ENCODE measurements at regions not wholly inside any gene's neighbourhood (a gene's known extent, or its start where the extent isn't known, plus 50 kb on each side); places are given as distances from the start of the nearest gene placed in this dataset.

DNA sequence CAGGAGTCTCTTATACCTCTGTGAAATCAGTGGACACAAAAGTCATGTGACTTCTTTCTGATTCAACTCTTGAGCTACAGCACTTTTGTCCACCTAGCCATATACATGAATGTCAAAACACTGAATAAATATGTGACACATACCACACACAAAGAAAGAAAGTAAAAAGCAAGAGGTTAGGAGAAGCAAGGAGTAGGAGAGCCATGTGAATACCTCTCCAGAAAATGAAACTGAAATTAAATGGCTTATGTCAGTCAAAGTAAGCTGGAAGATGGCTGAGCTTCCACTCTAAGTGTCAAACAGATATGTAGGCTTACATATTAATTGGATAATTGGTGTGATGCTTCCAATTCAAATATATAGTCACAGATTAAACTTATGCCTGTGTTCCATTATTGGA lies 1050.5 kb downstream of the BCL11A start:
- ATAC-seq = no peak
- TF ChIP-seq ZNF8 (CRISPR knock-in tag; IDR thresholded peaks at IDR 0.05) (no peak), ZC3H10 (CRISPR knock-in tag; IDR thresholded peaks at IDR 0.05) (no peak), ESRRG (CRISPR knock-in tag; IDR thresholded peaks at IDR 0.05) (no peak)

DNA sequence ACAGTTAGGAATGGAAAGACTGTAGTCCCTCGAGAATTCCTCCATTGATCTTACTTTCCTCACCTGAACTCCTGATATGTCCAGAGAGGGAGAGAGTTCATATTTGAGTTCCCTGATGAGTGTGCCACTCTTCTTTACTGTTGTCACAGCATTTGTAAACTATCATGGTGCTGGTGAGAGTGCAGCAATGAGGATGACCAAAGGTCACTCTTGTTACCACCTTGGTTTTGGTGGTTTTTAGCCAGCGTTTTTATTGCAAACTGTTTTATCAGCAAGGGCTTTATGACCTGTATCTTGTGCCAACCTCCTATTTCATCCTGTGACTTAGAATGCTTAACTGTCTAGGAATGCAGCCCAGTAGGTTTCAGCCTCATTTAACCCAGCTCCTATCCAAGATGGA lies 1062.5 kb downstream of the BCL11A start:
- no peak for ATAC-seq
- no peak for TF ChIP-seq CSDC2 (CRISPR knock-in tag; IDR thresholded peaks at IDR 0.05)
- no peak for TF ChIP-seq PPARA (CRISPR knock-in tag; IDR thresholded peaks at IDR 0.05; ENCODE audit: borderline replicate concordance)
- TF ChIP-seq ZC3H10 (CRISPR knock-in tag; IDR thresholded peaks at IDR 0.05) = no peak
- TF ChIP-seq BACH2 (CRISPR knock-in tag; IDR thresholded peaks at IDR 0.05; ENCODE audit: borderline replicate concordance) = no peak
- no peak for TF ChIP-seq GLIS3 (CRISPR knock-in tag; IDR thresholded peaks at IDR 0.05)
- no peak for TF ChIP-seq ZFP30 (CRISPR knock-in tag; IDR thresholded peaks at IDR 0.05)
- no peak for TF ChIP-seq TCF4 (CRISPR knock-in tag; IDR thresholded peaks at IDR 0.05; ENCODE audit: borderline replicate concordance)

DNA sequence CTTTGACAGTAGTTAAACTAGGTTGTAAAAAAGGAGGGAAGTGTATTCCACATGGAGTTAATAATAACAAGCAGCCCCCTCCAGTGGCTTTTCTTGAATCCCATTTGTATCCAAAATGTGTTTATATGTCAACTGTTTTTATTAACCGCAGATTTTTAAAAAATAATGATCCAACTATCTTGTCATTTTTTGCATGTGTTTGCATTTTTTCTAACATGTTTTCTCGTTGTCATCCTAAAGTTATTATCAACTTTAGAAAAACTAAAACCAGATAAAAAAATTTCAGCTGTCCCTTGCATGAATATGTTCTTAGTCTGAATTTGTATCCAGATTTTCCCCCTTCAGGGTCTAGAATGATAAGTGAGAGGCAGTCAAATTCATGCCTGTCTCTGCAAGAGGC lies 1063.3 kb downstream of the BCL11A start:
- ATAC-seq = no peak
- TF ChIP-seq ESRRG (CRISPR knock-in tag; IDR thresholded peaks at IDR 0.05) = no peak

DNA sequence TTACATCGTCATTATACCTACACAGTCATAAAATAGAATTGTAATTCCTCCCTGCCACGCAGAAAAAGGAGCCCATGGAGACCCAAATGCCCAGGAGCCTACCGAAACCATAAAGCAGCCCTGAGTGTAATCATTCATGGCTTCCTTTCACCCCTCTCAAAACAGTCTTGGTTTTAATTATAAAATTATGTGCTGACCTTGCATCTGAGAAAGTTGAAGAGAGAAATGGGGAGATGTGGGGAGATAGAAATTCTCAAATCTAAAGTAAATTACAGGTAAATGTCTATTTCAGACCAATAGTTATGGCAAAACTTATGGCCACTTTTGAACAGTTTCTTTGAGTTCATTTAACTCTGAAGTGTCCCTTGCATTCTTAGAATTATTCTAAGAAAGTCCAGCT lies 1068.8 kb downstream of the BCL11A start:
- ATAC-seq = no peak
- TF ChIP-seq SNAI2 (CRISPR knock-in tag; IDR thresholded peaks at IDR 0.05) (no peak), ZNF8 (CRISPR knock-in tag; IDR thresholded peaks at IDR 0.05) (no peak), TCF4 (CRISPR knock-in tag; IDR thresholded peaks at IDR 0.05; ENCODE audit: borderline replicate concordance) (no peak), ZFP30 (CRISPR knock-in tag; IDR thresholded peaks at IDR 0.05) (no peak), ARNTL (CRISPR knock-in tag; IDR thresholded peaks at IDR 0.05; ENCODE audit: borderline replicate concordance, low read depth) (no peak), BACH2 (CRISPR knock-in tag; IDR thresholded peaks at IDR 0.05; ENCODE audit: borderline replicate concordance) (no peak)
- TF ChIP-seq, protein P1, sequence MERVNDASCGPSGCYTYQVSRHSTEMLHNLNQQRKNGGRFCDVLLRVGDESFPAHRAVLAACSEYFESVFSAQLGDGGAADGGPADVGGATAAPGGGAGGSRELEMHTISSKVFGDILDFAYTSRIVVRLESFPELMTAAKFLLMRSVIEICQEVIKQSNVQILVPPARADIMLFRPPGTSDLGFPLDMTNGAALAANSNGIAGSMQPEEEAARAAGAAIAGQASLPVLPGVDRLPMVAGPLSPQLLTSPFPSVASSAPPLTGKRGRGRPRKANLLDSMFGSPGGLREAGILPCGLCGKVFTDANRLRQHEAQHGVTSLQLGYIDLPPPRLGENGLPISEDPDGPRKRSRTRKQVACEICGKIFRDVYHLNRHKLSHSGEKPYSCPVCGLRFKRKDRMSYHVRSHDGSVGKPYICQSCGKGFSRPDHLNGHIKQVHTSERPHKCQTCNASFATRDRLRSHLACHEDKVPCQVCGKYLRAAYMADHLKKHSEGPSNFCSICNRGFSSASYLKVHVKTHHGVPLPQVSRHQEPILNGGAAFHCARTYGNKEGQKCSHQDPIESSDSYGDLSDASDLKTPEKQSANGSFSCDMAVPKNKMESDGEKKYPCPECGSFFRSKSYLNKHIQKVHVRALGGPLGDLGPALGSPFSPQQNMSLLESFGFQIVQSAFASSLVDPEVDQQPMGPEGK (CRISPR knock-in tag; IDR thresholded peaks at IDR 0.05; ENCODE audit: borderline replicate concordance) = no peak

DNA sequence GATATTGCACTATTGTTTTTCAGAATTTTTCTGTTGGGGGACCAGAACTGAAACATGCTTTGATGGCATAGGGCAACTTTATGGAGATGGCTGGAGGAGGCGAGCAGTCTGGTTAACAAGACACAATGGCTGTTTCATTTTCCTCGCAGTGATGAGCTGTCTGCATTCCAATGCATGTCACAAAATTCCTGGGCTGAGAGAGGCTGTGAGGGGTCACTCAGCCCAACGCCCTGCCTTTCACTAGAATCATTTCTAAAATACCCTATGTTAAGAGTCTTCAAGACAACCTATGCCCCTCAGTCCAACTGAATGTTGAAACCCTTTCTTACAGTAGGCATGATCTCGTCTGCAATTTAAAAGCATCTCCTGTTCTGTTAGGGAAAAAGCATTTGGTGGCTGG lies 1090.0 kb downstream of the BCL11A start:
- no peak for TF ChIP-seq ZNF70 (CRISPR knock-in tag; IDR thresholded peaks at IDR 0.05)
- no peak for ATAC-seq

DNA sequence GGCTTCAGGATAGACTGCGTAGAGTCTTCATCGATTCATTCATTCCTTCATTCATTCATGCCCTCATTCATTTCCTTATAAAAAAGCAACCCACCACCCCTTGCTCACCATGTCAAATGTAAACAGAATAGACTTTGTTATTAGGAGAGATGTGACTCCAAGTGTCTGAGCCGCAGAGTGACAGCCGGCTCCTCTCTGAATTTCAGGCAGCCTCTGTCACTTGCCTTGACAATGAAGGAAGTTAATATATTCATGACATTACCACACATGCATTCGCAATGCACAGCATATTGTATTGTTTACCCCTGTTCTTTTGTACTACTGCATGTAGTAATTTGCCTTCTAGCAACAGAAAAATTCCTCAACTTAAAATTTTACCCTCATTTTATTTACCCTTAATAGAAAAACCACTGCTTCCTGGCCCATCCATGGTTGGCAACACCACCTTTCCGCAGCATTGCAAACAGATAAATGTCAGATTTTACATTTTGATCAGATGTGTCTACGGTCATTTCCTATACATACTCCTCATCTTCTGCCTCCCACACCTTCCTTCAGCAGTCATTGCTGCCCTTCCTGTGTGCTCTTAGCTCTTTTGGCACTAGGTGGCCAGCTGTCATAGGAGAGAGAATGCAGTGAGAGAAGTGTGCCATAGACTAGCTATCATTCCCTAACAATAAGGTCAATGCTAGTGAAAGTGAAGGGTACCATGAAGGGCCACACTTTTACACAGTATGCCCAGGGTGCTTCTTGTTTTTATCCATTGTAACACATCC lies 1090.8 kb downstream of the BCL11A start:
- no peak for ATAC-seq
- TF ChIP-seq, protein P2, sequence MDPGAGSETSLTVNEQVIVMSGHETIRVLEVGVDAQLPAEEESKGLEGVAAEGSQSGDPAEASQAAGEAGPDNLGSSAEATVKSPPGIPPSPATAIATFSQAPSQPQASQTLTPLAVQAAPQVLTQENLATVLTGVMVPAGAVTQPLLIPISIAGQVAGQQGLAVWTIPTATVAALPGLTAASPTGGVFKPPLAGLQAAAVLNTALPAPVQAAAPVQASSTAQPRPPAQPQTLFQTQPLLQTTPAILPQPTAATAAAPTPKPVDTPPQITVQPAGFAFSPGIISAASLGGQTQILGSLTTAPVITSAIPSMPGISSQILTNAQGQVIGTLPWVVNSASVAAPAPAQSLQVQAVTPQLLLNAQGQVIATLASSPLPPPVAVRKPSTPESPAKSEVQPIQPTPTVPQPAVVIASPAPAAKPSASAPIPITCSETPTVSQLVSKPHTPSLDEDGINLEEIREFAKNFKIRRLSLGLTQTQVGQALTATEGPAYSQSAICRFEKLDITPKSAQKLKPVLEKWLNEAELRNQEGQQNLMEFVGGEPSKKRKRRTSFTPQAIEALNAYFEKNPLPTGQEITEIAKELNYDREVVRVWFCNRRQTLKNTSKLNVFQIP (CRISPR knock-in tag; IDR thresholded peaks at IDR 0.05; ENCODE audit: borderline replicate concordance, low read depth) = no peak
- TF ChIP-seq OSR1 (CRISPR knock-in tag; IDR thresholded peaks at IDR 0.05) = no peak
- TF ChIP-seq ZNF70 (CRISPR knock-in tag; IDR thresholded peaks at IDR 0.05) = no peak
- TF ChIP-seq GLIS3 (CRISPR knock-in tag; IDR thresholded peaks at IDR 0.05) = no peak
- no peak for TF ChIP-seq ZFP30 (CRISPR knock-in tag; IDR thresholded peaks at IDR 0.05)
- TF ChIP-seq ZFP3 (CRISPR knock-in tag; IDR thresholded peaks at IDR 0.05) = no peak
- no peak for TF ChIP-seq ZNF565 (CRISPR knock-in tag; conservative IDR thresholded peaks at IDR 0.05; ENCODE audit: low read depth)

DNA sequence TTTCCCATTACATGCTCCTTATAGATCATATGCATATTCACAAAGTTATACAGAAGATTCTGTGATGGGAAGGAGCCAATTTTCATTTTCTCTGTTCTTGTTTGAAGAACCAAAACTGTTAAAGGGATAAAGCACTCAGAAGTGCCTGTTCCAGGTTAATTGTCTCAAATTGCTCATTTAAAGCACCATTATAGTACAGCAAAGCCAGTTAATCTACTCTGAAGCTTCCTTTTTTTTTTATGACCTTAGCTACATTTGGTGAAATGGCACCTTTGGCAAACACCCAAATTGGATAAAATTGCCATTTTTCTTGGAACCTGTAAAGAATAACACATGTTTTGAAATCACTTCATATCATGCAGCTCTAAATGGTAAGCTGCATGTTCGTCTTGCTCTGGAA lies 1092.3 kb downstream of the BCL11A start:
- no peak for TF ChIP-seq CSDC2 (CRISPR knock-in tag; IDR thresholded peaks at IDR 0.05)
- TF ChIP-seq, protein P1 (CRISPR knock-in tag; IDR thresholded peaks at IDR 0.05; ENCODE audit: borderline replicate concordance) = no peak
- TF ChIP-seq, protein P3, sequence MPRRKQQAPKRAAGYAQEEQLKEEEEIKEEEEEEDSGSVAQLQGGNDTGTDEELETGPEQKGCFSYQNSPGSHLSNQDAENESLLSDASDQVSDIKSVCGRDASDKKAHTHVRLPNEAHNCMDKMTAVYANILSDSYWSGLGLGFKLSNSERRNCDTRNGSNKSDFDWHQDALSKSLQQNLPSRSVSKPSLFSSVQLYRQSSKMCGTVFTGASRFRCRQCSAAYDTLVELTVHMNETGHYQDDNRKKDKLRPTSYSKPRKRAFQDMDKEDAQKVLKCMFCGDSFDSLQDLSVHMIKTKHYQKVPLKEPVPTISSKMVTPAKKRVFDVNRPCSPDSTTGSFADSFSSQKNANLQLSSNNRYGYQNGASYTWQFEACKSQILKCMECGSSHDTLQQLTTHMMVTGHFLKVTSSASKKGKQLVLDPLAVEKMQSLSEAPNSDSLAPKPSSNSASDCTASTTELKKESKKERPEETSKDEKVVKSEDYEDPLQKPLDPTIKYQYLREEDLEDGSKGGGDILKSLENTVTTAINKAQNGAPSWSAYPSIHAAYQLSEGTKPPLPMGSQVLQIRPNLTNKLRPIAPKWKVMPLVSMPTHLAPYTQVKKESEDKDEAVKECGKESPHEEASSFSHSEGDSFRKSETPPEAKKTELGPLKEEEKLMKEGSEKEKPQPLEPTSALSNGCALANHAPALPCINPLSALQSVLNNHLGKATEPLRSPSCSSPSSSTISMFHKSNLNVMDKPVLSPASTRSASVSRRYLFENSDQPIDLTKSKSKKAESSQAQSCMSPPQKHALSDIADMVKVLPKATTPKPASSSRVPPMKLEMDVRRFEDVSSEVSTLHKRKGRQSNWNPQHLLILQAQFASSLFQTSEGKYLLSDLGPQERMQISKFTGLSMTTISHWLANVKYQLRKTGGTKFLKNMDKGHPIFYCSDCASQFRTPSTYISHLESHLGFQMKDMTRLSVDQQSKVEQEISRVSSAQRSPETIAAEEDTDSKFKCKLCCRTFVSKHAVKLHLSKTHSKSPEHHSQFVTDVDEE (CRISPR knock-in tag; IDR thresholded peaks at IDR 0.05) = no peak
- TF ChIP-seq RARB (CRISPR knock-in tag; IDR thresholded peaks at IDR 0.05) = no peak
- no peak for ATAC-seq
